GM12878 (cell line): ENCODE measurements at regions not wholly inside any gene's neighbourhood (a gene's known extent, or its start where the extent isn't known, plus 50 kb on each side); places are given as distances from the start of the nearest gene placed in this dataset.

Experiments
- ATAC-seq: fragments of 200-7000 bp; cut with Tn5 transposase; 3 replicates; pipeline ENCODE4 v1.9.1; 2020; ENCODE audit warnings: mild to moderate bottlenecking, moderate library complexity
- BruUV-seq: library from RNA; stranded (reverse); fragments of 400-500 nt; replicated peaks from 2 replicates; lab custom pipeline; 2021; lab: Mats Ljungman, UMichigan
- CTCF ChIA-PET: fragments of 300-600 bp; sonication (Branson Sonifier 250); formaldehyde crosslinking; extraction: SDS; loops from one replicate; lab custom pipeline; 2021; ENCODE audit warnings: inconsistent platforms; lab: Yijun Ruan, JAX
- POLR2A ChIA-PET: fragments of 350-600 bp; formaldehyde crosslinking; extraction: SDS; loops from one replicate; lab custom pipeline; 2021; ENCODE audit warnings: inconsistent platforms; lab: Charles Lee
- RAD21 ChIA-PET: fragments of 300-600 bp; sonication (Branson Sonifier 250); formaldehyde crosslinking; loops from one replicate; lab custom pipeline; 2023; ENCODE audit warnings: antibody characterized with exemption; ENCODE audit not compliant: unreplicated experiment; lab: Charles Lee
- SMC1A ChIA-PET: fragments of 300-600 bp; sonication (Branson Sonifier 250); formaldehyde crosslinking; loops from one replicate; lab custom pipeline; 2023; ENCODE audit not compliant: unreplicated experiment, uncharacterized antibody; lab: Charles Lee
- DNase-seq: peaks from one replicate; pipeline ENCODE4 v3.0.0-alpha.2; 2011; ENCODE audit warnings: low read depth, low spot score
- FAIRE-seq: peaks from 3 replicates; lab custom pipeline; 2011; peaks lifted over from hg19 to GRCh38; lab: Jason Lieb, UNC
- H2AFZ ChIP-seq: 2 replicates; pipeline ENCODE4 v1.6.0; 2011; ENCODE audit warnings: low read depth, low read length, control low read depth; ENCODE audit not compliant: control insufficient read depth
- H3K27ac ChIP-seq: 2 replicates; pipeline ENCODE4 v1.5.1; 2011; ENCODE audit warnings: control low read depth; ENCODE audit not compliant: control insufficient read depth, insufficient read depth
- H3K27me3 ChIP-seq, 2 experiments: replicated peaks in 1 of 2; 2 replicates each; pipeline versions ENCODE4 v1.6.0 to v1.6.1; 2011; ENCODE audit warnings: low read length in 1 of 2; ENCODE audit not compliant: control insufficient read depth in 2 of 2, insufficient read depth in 2 of 2
- H3K36me3 ChIP-seq, 2 experiments: 2 replicates each; pipeline ENCODE4 v1.5.1; 2011; ENCODE audit warnings: low read length in 1 of 2; ENCODE audit not compliant: control insufficient read depth in 2 of 2, insufficient read depth in 2 of 2
- H3K4me1 ChIP-seq: 2 replicates; pipeline ENCODE4 v1.6.1; 2011; ENCODE audit warnings: mild to moderate bottlenecking, low read length, moderate library complexity, mixed read lengths; ENCODE audit not compliant: control insufficient read depth, insufficient read depth
- H3K4me2 ChIP-seq: 2 replicates; pipeline ENCODE4 v1.6.0; 2011; ENCODE audit warnings: control low read depth; ENCODE audit not compliant: control insufficient read depth, insufficient read depth
- H3K4me3 ChIP-seq: fragments of 200-600 bp; sonication (generic); 2 replicates; pipeline ENCODE4 v1.5.1; 2016
- H3K79me2 ChIP-seq: 2 replicates; pipeline ENCODE4 v1.6.0; 2011; ENCODE audit warnings: low read length; ENCODE audit not compliant: control insufficient read depth, insufficient read depth
- H3K9ac ChIP-seq: 2 replicates; pipeline ENCODE4 v1.8.0; 2011; ENCODE audit warnings: low read length, control low read depth, mixed read lengths; ENCODE audit not compliant: control insufficient read depth, insufficient read depth
- H3K9me3 ChIP-seq: replicated peaks from 3 replicates; pipeline ENCODE4 v1.5.1; 2011; ENCODE audit warnings: mild to moderate bottlenecking, low read length; ENCODE audit not compliant: control insufficient read depth, insufficient read depth
- H4K20me1 ChIP-seq: 2 replicates; pipeline ENCODE4 v1.6.0; 2011; ENCODE audit not compliant: control insufficient read depth, insufficient read depth
- CREB1 ChIP-seq: IDR thresholded peaks from 2 replicates; pipeline ENCODE4 v1.6.1; 2012; ENCODE audit warnings: low read depth, mild to moderate bottlenecking, inconsistent platforms
- CREM ChIP-seq: IDR thresholded peaks from 2 replicates; pipeline ENCODE4 v1.6.1; 2014; ENCODE audit warnings: antibody characterized with exemption, low read depth
- EP300 ChIP-seq, 2 experiments: fragments of 150-350 bp in 1 of 2; IDR thresholded peaks; 2 replicates each; pipeline ENCODE4 v1.6.1; 2011 to 2012; ENCODE audit warnings: low read depth in 2 of 2, low read length in 2 of 2, borderline replicate concordance in 1 of 2, improper control_type of control experiment in 1 of 2, inconsistent platforms in 1 of 2; ENCODE audit not compliant: control insufficient read depth in 1 of 2
- HCFC1 ChIP-seq: fragments of 150-350 bp; IDR thresholded peaks from 2 replicates; pipeline ENCODE4 v1.6.1; 2014; ENCODE audit warnings: low read length
- KDM1A ChIP-seq: fragments of 200-600 bp; sonication (generic); IDR thresholded peaks from 2 replicates; pipeline ENCODE4 v1.6.1; 2016; ENCODE audit warnings: borderline replicate concordance
- KLF5 ChIP-seq: fragments of 450-650 bp; IDR thresholded peaks from 2 replicates; pipeline ENCODE4 v1.6.1; 2014; ENCODE audit warnings: mild to moderate bottlenecking; ENCODE audit not compliant: partially characterized antibody
- MAX ChIP-seq: IDR thresholded peaks from 2 replicates; pipeline ENCODE4 v1.6.1; 2012; ENCODE audit warnings: low read depth, low read length, improper control_type of control experiment
- MTA3 ChIP-seq: IDR thresholded peaks from 2 replicates; pipeline ENCODE4 v1.6.1; 2012; ENCODE audit warnings: low read length, inconsistent platforms, borderline replicate concordance
- PAX8 ChIP-seq: fragments of 450-650 bp; IDR thresholded peaks from 2 replicates; pipeline ENCODE4 v1.6.1; 2017; ENCODE audit warnings: mild to moderate bottlenecking, moderate library complexity
- ZNF207 ChIP-seq: fragments of 450-650 bp; IDR thresholded peaks from 2 replicates; pipeline ENCODE4 v1.6.1; 2014; ENCODE audit warnings: antibody characterized with exemption, mild to moderate bottlenecking, borderline replicate concordance
- ZNF24 ChIP-seq: fragments of 450-650 bp; IDR thresholded peaks from 2 replicates; pipeline ENCODE4 v1.6.1; 2017; ENCODE audit warnings: antibody characterized with exemption, mild to moderate bottlenecking
- ZNF384 ChIP-seq: IDR thresholded peaks from 2 replicates; pipeline ENCODE4 v1.6.1; 2012; ENCODE audit warnings: low read depth, mild to moderate bottlenecking, low read length, improper control_type of control experiment, borderline replicate concordance
- WGBS: methylation state at CpG from one replicate; pipeline ENCODE4 v1.1.6; 2016; ENCODE audit warnings: low lambda C conversion rate; ENCODE audit not compliant: insufficient replicate concordance, insufficient coverage; ENCODE audit errors: missing lambda C conversion rate; 5-methylcytosine and 5-hydroxymethylcytosine counted together
- in situ Hi-C: fragments of 300-500 bp; cut with MboI; formaldehyde crosslinking; loops from 9 replicates; pipeline ENCODE4 v1.14.3; 2018; ENCODE audit warnings: mixed read lengths
- intact Hi-C: fragments of 100-400 bp; cut with micrococcal nuclease; formaldehyde crosslinking; loops from one replicate; pipeline ENCODE4 v1.14.2; 2022; ENCODE audit not compliant: unreplicated experiment

- WGBS, result 0% methylated on average over 1 of the region's 1 CpG
- no peak for TF ChIP-seq HCFC1
- no peak for TF ChIP-seq KLF5
- TF ChIP-seq EP300 (IDR thresholded peaks at IDR 0.05; ENCODE audit: borderline replicate concordance in 1 of 2, control insufficient read depth in 1 of 2, low read depth in 2 of 2, low read length in 2 of 2), result no peak
- TF ChIP-seq CREB1, result no peak
- no peak for TF ChIP-seq CREM
- no peak for TF ChIP-seq ZNF384
- no peak for TF ChIP-seq MAX
- TF ChIP-seq ZNF24, result no peak
- no peak for TF ChIP-seq MTA3
- no peak for TF ChIP-seq ZNF207
- TF ChIP-seq KDM1A, result no peak
- no peak for TF ChIP-seq PAX8
- no peak for FAIRE-seq
- intact Hi-C loops (no loop called here), in situ Hi-C loops (no loop called here)
- CTCF ChIA-PET, result no interaction called here
- no peak overlapping the region for H3K27ac ChIP-seq
- no peak overlapping the region for H3K9ac ChIP-seq
- RAD21 ChIA-PET, result no interaction called here
- no peaks in the 10 kb centered on the region for H3K9me3 ChIP-seq
- no peak for DNase-seq
- H3K27me3 ChIP-seq, result no peaks in the 10 kb centered on the region
- SMC1A ChIA-PET, result no interaction called here
- H3K4me2 ChIP-seq, result no peak overlapping the region
- ATAC-seq, result no peak
- no peak overlapping the region for H3K4me3 ChIP-seq
- POLR2A ChIA-PET, result no interaction called here
- no peaks in the 10 kb centered on the region for H3K79me2 ChIP-seq
- no peaks in the 10 kb centered on the region for H3K4me1 ChIP-seq
- no peaks in the 10 kb centered on the region for H4K20me1 ChIP-seq
- H2AFZ ChIP-seq, result no peak overlapping the region
- H3K36me3 ChIP-seq, result no peaks in the 10 kb centered on the region
- BruUV-seq, result no TSS peak
These were observed 722.6 kb downstream of the METTL4 start for GRCh38 chr18:1848716-1849115.
